Fibroblast of the aortic adventitia (primary cell): ENCODE measurements at regions not wholly inside any gene's neighbourhood (a gene's known extent, or its start where the extent isn't known, plus 50 kb on each side); places are given as distances from the start of the nearest gene placed in this dataset.

Experiments used
- DNase-seq: peaks from one replicate; pipeline ENCODE4 v3.0.0-alpha.2; 2010; ENCODE audit warnings: low read depth
- H3K4me3 ChIP-seq: 2 replicates; pipeline ENCODE4 v1.5.1; 2011; ENCODE audit warnings: low read depth, mild to moderate bottlenecking, control low read depth, low read length, moderate library complexity
- CTCF ChIP-seq: IDR thresholded peaks from 2 replicates; pipeline ENCODE4 v1.5.1; 2011; ENCODE audit warnings: mild to moderate bottlenecking, low read length, control low read depth, inconsistent platforms; ENCODE audit not compliant: insufficient read depth

DNA sequence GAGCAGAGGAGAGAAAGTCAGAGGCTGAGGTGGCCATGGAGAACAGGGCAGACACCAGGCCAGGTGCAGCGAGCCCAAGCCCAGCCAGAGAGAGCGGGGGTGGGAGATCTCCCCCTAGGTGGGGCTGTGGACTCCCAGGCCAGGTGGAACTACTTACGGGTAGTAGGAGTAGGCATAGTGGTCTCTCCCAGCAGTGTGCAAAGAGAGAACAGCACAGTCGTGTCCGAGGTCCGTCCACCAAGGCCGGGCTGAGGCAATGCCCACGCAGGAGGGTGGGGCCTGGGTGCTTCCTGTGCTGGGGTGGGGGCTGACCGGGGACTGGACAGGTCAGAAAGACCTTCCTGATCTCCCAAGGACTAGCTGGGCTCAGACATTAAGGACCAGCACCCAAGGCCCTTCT, 263.7 kb downstream of the PTPRU start:
- no peak for DNase-seq
- H3K4me3 ChIP-seq: no peak overlapping the region
- no peak for TF ChIP-seq CTCF

DNA sequence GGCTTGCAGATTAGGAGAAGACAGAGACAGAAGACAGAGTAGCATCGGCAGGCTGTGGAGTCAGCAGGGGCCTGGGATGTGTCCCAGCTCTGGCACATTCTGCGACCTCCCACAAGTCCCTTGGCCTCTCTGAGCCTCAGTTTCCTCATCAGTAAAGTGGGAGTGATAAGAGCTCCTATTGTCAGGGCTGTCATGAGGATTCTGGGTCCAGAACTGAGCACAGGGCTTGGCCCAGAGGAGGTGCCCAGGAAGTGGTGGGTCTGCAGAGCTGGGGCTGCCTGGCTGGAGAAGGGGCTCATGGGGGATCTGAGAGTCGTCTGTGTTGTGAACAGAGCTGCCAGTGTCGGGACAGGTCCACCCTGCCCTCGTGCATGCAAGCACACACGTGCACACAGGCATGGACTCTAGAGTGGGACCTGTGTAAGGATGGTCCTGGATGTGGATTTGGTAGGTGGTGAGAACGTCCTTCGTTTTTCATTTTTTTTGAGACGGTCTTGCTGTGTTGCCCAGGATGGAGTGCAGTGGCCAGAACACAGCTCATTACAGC, 262.9 kb downstream of the PTPRU start:
- TF ChIP-seq CTCF: no peak
- no peak for DNase-seq
- H3K4me3 ChIP-seq: no peak overlapping the region

DNA sequence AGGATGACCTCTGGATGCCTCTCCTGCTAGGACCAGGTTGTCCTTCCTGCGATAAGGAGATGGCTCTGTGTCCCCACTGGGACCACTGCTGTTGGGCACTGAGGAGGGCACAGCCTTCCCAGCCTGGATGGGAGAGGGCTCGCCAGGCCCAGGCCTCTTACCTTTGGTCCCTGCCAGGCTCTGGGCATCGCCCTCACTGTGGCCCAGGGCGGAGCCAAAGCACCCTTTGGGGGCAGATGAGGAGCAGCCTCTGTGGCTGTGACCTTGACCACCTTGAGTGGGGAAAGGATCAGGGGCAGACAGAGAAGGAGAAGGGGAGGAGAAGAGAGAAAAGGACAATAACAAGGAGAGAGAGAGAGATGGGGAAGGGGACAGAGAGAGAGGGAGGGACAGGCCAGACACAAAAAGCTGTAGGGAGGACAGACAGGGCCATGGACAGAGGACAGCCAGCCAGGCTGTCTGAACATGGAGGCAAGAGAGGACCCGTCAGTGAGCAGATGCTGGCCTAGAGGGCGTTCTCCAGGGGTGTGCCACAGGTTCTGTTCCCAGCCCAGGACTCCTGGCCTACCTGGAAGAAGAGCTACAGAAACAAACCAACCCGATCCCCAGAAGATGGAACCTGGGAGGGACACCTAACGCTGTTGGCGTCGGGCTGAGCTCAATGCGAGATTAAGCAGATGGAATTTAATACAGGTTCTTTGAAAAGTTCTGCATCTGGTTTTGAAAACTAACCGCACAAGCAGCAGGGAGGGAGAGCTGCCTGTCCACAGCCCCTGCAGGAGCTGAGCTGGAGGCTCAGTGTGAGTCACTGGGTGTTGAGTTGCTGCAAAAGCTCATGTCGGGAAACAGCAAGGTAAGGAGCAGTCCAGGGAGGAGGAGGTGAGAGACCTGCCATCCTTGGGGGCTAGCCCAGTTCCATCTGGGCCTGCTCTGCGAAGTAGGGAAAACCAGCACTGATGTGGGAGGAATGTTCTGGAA, 262.1 kb downstream of the PTPRU start:
- no peak for DNase-seq
- no peak for TF ChIP-seq CTCF
- no peak overlapping the region for H3K4me3 ChIP-seq

DNA sequence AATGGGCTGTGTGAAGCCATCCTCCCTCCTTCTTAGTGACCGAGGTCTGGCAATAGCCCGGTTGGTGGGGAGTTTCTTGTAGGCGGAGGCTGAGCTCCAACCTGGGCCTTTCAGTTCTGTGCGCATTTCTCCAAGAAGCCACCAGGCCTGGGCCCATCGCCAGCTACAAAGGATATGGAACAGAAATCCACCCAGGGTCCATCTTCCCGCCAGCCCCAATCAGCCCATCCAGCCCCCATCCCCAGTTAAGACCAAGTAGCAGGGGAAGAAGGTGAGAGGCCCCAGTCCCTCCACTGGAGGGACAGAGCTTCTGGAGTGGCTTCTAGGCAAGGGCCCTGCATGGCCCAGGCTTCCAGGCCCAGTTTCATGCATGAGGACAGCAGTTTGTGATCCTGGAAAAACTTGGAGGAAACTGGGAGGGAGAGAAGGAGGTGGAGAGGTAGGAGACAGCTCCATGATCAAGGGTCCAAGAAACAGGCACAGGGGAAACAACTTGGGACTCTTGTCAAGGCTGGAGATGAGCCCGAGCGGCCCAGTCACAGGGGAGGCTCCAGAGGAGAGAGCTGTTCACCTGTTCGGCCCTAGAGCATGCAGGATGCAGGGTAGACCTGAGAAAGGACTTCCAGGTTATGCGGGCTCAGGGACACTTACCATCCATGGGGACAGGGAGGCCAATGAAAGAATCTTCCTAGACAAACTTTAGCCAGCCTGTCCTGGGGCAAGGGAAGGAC, 261.2 kb downstream of the PTPRU start:
- no peak overlapping the region for H3K4me3 ChIP-seq
- no peak for TF ChIP-seq CTCF
- DNase-seq: no peak

GRCh38 chr1:29496701-29497100, 260.4 kb downstream of the PTPRU start:
- no peak overlapping the region for H3K4me3 ChIP-seq
- DNase-seq: no peak
- TF ChIP-seq CTCF: no peak

- DNase-seq: no peak
- H3K4me3 ChIP-seq: no peak overlapping the region
- TF ChIP-seq CTCF: no peak
Observed at GRCh38 chr1:29490204-29490934, 254.0 kb downstream of the PTPRU start.
